ENCODE measurements at regions not wholly inside any gene's neighbourhood (a gene's known extent, or its start where the extent isn't known, plus 50 kb on each side); places are given as distances from the start of the nearest gene placed in this dataset.

GRCh38 chr16:80121522-80121909 lies 419.3 kb upstream of the DYNLRB2 start:
- no peak overlapping the region for H2BK15ac ChIP-seq (ENCODE audit: low read length)
- H3K27me3 ChIP-seq (ENCODE audit: control insufficient read depth in 3 of 3, insufficient read depth in 3 of 3, low read depth in 1 of 3, low read length in 3 of 3), result no peaks in the 10 kb centered on the region
- no peak overlapping the region for H2AK5ac ChIP-seq (ENCODE audit: low read depth, low read length)
- no peak overlapping the region for H3K18ac ChIP-seq (ENCODE audit: low read length)
- no peak overlapping the region for H4K8ac ChIP-seq (ENCODE audit: low read depth, low read length)
- H4K91ac ChIP-seq (ENCODE audit: low read depth, low read length, poor library complexity), result no peak overlapping the region
- H3K4ac ChIP-seq (ENCODE audit: low read length), result no peak overlapping the region
- no peaks in the 10 kb centered on the region for H3K79me1 ChIP-seq (ENCODE audit: low read depth, low read length)
- no peak overlapping the region for H3K9ac ChIP-seq (ENCODE audit: low read depth, low read length, poor library complexity)
- H3K14ac ChIP-seq (ENCODE audit: low read length), result no peak overlapping the region
- no peaks in the 10 kb centered on the region for H3K9me3 ChIP-seq (replicated peaks in 1 of 2; ENCODE audit: control insufficient read depth in 2 of 2, insufficient read depth in 1 of 2, low read depth in 1 of 2, low read length in 2 of 2)
- H2BK120ac ChIP-seq (ENCODE audit: low read depth, low read length), result no peak overlapping the region
- no peaks in the 10 kb centered on the region for H3K36me3 ChIP-seq (replicated peaks in 1 of 2; ENCODE audit: control insufficient read depth in 2 of 2, insufficient read depth in 2 of 2, low read length in 2 of 2)
- WGBS, 2 donors (ENCODE audit: extremely low coverage in 2 of 2, insufficient read length in 2 of 2, insufficient replicate concordance in 1 of 2), result no CpG with 5 or more reads among the region's 3 CpGs
- no peak overlapping the region for H3K27ac ChIP-seq (replicated peaks; ENCODE audit: low read length)
- H3K4me3 ChIP-seq (ENCODE audit: low read length in 2 of 2), result no peak overlapping the region
- no peak overlapping the region for H3K4me2 ChIP-seq (ENCODE audit: insufficient read depth, low read length, poor library complexity, severe bottlenecking)
- H3K23ac ChIP-seq (ENCODE audit: low read depth, low read length, poor library complexity), result no peak overlapping the region
- H3K4me1 ChIP-seq (ENCODE audit: control insufficient read depth in 2 of 2, insufficient read depth in 1 of 2, low read depth in 1 of 2, low read length in 2 of 2), result no peaks in the 10 kb centered on the region
- no peak overlapping the region for H2AFZ ChIP-seq (ENCODE audit: low read length)
- DNase-seq (ENCODE audit: low spot score), result no peak
- H2BK5ac ChIP-seq (ENCODE audit: low read length), result no peak overlapping the region
- no peak overlapping the region for H2BK12ac ChIP-seq (ENCODE audit: low read length)

DNA sequence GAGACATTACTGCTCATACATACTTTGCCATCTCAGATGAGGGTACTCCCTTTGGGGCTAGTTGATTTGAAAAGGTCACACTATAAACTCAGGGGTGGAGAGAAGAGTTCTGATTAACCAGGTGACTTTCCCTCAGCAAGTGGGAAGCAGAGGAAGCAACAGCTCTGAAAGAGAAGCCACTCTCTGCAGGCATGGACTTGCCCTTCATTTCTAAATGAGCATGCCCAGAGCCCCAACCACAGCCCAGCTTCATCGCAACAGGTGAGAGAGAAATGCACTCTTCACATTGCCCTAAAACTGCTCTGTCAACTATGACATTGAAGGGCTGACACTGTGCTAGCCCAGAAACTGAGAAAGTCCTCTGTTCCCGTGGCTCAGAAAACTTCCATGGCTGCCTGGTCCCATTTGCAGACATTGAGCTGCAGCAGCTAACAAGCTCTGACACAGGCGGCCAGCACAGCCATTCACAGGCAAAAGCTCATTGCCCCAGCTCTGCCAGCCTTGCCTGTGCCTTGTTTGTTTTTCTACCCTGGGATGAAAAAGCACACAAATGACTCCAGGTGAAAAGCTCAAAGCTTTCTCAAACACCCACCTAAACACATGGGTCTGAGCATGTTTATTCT lies 419.8 kb upstream of the DYNLRB2 start:
- no peak overlapping the region for H4K8ac ChIP-seq (ENCODE audit: low read depth, low read length)
- H2BK15ac ChIP-seq (ENCODE audit: low read length), result no peak overlapping the region
- H3K18ac ChIP-seq (ENCODE audit: low read length), result no peak overlapping the region
- H3K79me1 ChIP-seq (ENCODE audit: low read depth, low read length), result no peaks in the 10 kb centered on the region
- H3K27me3 ChIP-seq (ENCODE audit: control insufficient read depth in 3 of 3, insufficient read depth in 3 of 3, low read depth in 1 of 3, low read length in 3 of 3), result no peaks in the 10 kb centered on the region
- no peak overlapping the region for H2AFZ ChIP-seq (ENCODE audit: low read length)
- H3K4me1 ChIP-seq (ENCODE audit: control insufficient read depth in 2 of 2, insufficient read depth in 1 of 2, low read depth in 1 of 2, low read length in 2 of 2), result no peaks in the 10 kb centered on the region
- DNase-seq (ENCODE audit: low spot score), result no peak
- H3K23ac ChIP-seq (ENCODE audit: low read depth, low read length, poor library complexity), result no peak overlapping the region
- H2BK120ac ChIP-seq (ENCODE audit: low read depth, low read length), result no peak overlapping the region
- no peak overlapping the region for H2AK5ac ChIP-seq (ENCODE audit: low read depth, low read length)
- no peaks in the 10 kb centered on the region for H3K36me3 ChIP-seq (replicated peaks in 1 of 2; ENCODE audit: control insufficient read depth in 2 of 2, insufficient read depth in 2 of 2, low read length in 2 of 2)
- no peaks in the 10 kb centered on the region for H3K9me3 ChIP-seq (replicated peaks in 1 of 2; ENCODE audit: control insufficient read depth in 2 of 2, insufficient read depth in 1 of 2, low read depth in 1 of 2, low read length in 2 of 2)
- no CpG with 5 or more reads among the region's 3 CpGs for WGBS, 2 donors (ENCODE audit: extremely low coverage in 2 of 2, insufficient read length in 2 of 2, insufficient replicate concordance in 1 of 2)
- H2BK5ac ChIP-seq (ENCODE audit: low read length), result no peak overlapping the region
- H3K9ac ChIP-seq (ENCODE audit: low read depth, low read length, poor library complexity), result no peak overlapping the region
- H3K4ac ChIP-seq (ENCODE audit: low read length), result no peak overlapping the region
- H2BK12ac ChIP-seq (ENCODE audit: low read length), result no peak overlapping the region
- no peak overlapping the region for H3K4me3 ChIP-seq (ENCODE audit: low read length in 2 of 2)
- no peak overlapping the region for H3K4me2 ChIP-seq (ENCODE audit: insufficient read depth, low read length, poor library complexity, severe bottlenecking)
- H3K14ac ChIP-seq (ENCODE audit: low read length), result no peak overlapping the region
- no peak overlapping the region for H3K27ac ChIP-seq (replicated peaks; ENCODE audit: low read length)
- no peak overlapping the region for H4K91ac ChIP-seq (ENCODE audit: low read depth, low read length, poor library complexity)

GRCh38 chr16:80117556-80118130 lies 423.1 kb upstream of the DYNLRB2 start:
- no peak overlapping the region for H3K4me2 ChIP-seq (ENCODE audit: insufficient read depth, low read length, poor library complexity, severe bottlenecking)
- H3K9ac ChIP-seq (ENCODE audit: low read depth, low read length, poor library complexity), result no peak overlapping the region
- H3K14ac ChIP-seq (ENCODE audit: low read length), result no peak overlapping the region
- H2BK15ac ChIP-seq (ENCODE audit: low read length), result no peak overlapping the region
- no peak overlapping the region for H2AFZ ChIP-seq (ENCODE audit: low read length)
- H3K79me1 ChIP-seq (ENCODE audit: low read depth, low read length), result no peaks in the 10 kb centered on the region
- no peak overlapping the region for H2BK12ac ChIP-seq (ENCODE audit: low read length)
- no peak overlapping the region for H3K4me3 ChIP-seq (ENCODE audit: low read length in 2 of 2)
- H3K27ac ChIP-seq (replicated peaks; ENCODE audit: low read length), result no peak overlapping the region
- no peaks in the 10 kb centered on the region for H3K36me3 ChIP-seq (replicated peaks in 1 of 2; ENCODE audit: control insufficient read depth in 2 of 2, insufficient read depth in 2 of 2, low read length in 2 of 2)
- H2BK120ac ChIP-seq (ENCODE audit: low read depth, low read length), result no peak overlapping the region
- no peak overlapping the region for H2BK5ac ChIP-seq (ENCODE audit: low read length)
- H3K27me3 ChIP-seq (ENCODE audit: control insufficient read depth in 3 of 3, insufficient read depth in 3 of 3, low read depth in 1 of 3, low read length in 3 of 3), result no peaks in the 10 kb centered on the region
- no CpG with 5 or more reads among the region's 4 CpGs for WGBS, 2 donors (ENCODE audit: extremely low coverage in 2 of 2, insufficient read length in 2 of 2, insufficient replicate concordance in 1 of 2)
- no peak overlapping the region for H3K18ac ChIP-seq (ENCODE audit: low read length)
- no peaks in the 10 kb centered on the region for H3K4me1 ChIP-seq (ENCODE audit: control insufficient read depth in 2 of 2, insufficient read depth in 1 of 2, low read depth in 1 of 2, low read length in 2 of 2)
- H2AK5ac ChIP-seq (ENCODE audit: low read depth, low read length), result no peak overlapping the region
- no peak overlapping the region for H3K23ac ChIP-seq (ENCODE audit: low read depth, low read length, poor library complexity)
- no peak overlapping the region for H3K4ac ChIP-seq (ENCODE audit: low read length)
- H4K91ac ChIP-seq (ENCODE audit: low read depth, low read length, poor library complexity), result no peak overlapping the region
- no peak for DNase-seq (ENCODE audit: low spot score)
- no peaks in the 10 kb centered on the region for H3K9me3 ChIP-seq (replicated peaks in 1 of 2; ENCODE audit: control insufficient read depth in 2 of 2, insufficient read depth in 1 of 2, low read depth in 1 of 2, low read length in 2 of 2)
- H4K8ac ChIP-seq (ENCODE audit: low read depth, low read length), result no peak overlapping the region

DNA sequence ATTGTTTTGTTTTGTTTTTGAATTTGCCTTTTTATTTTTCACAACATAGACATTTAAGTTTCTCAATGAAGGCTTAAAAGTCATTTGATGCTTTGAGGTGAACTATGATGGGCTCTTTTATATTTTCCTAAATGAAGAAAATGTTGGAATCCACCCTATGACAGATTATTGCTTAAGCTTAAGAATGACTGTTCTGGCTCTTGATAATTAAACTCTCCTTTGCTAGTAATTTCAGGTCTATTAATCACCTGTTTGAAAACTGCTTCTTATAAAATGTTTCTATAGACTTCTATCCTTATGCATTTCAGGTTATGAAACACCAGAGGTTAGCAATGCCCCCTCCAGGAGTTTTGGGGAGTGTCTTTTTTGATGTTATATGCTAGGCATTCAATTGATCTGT lies 424.1 kb upstream of the DYNLRB2 start:
- no peak overlapping the region for H2AFZ ChIP-seq (ENCODE audit: low read length)
- no peaks in the 10 kb centered on the region for H3K27me3 ChIP-seq (ENCODE audit: control insufficient read depth in 3 of 3, insufficient read depth in 3 of 3, low read depth in 1 of 3, low read length in 3 of 3)
- H3K23ac ChIP-seq (ENCODE audit: low read depth, low read length, poor library complexity), result no peak overlapping the region
- H3K36me3 ChIP-seq (replicated peaks in 1 of 2; ENCODE audit: control insufficient read depth in 2 of 2, insufficient read depth in 2 of 2, low read length in 2 of 2), result no peaks in the 10 kb centered on the region
- H3K27ac ChIP-seq (replicated peaks; ENCODE audit: low read length), result no peak overlapping the region
- no peak overlapping the region for H2BK120ac ChIP-seq (ENCODE audit: low read depth, low read length)
- no peak overlapping the region for H2AK5ac ChIP-seq (ENCODE audit: low read depth, low read length)
- DNase-seq (ENCODE audit: low spot score), result no peak
- no peak overlapping the region for H2BK5ac ChIP-seq (ENCODE audit: low read length)
- no peak overlapping the region for H2BK15ac ChIP-seq (ENCODE audit: low read length)
- no peak overlapping the region for H3K14ac ChIP-seq (ENCODE audit: low read length)
- H4K91ac ChIP-seq (ENCODE audit: low read depth, low read length, poor library complexity), result no peak overlapping the region
- no peak overlapping the region for H3K9ac ChIP-seq (ENCODE audit: low read depth, low read length, poor library complexity)
- H3K4me3 ChIP-seq (ENCODE audit: low read length in 2 of 2), result no peak overlapping the region
- H3K4me1 ChIP-seq (ENCODE audit: control insufficient read depth in 2 of 2, insufficient read depth in 1 of 2, low read depth in 1 of 2, low read length in 2 of 2), result no peaks in the 10 kb centered on the region
- H4K8ac ChIP-seq (ENCODE audit: low read depth, low read length), result no peak overlapping the region
- no peaks in the 10 kb centered on the region for H3K79me1 ChIP-seq (ENCODE audit: low read depth, low read length)
- no peaks in the 10 kb centered on the region for H3K9me3 ChIP-seq (replicated peaks in 1 of 2; ENCODE audit: control insufficient read depth in 2 of 2, insufficient read depth in 1 of 2, low read depth in 1 of 2, low read length in 2 of 2)
- H3K18ac ChIP-seq (ENCODE audit: low read length), result no peak overlapping the region
- H3K4me2 ChIP-seq (ENCODE audit: insufficient read depth, low read length, poor library complexity, severe bottlenecking), result no peak overlapping the region
- H3K4ac ChIP-seq (ENCODE audit: low read length), result no peak overlapping the region
- H2BK12ac ChIP-seq (ENCODE audit: low read length), result no peak overlapping the region

Data from neuronal stem cell (in vitro differentiated cells).